ENCODE measurements at regions not wholly inside any gene's neighbourhood (a gene's known extent, or its start where the extent isn't known, plus 50 kb on each side); places are given as distances from the start of the nearest gene placed in this dataset.

- no peak for DNase-seq
These were observed 355.2 kb downstream of the BMP4 start for GRCh38 chr14:53601409-53601808.

GRCh38 chr14:53599221-53599945, 357.2 kb downstream of the BMP4 start:
- DNase-seq, result no peak

DNA sequence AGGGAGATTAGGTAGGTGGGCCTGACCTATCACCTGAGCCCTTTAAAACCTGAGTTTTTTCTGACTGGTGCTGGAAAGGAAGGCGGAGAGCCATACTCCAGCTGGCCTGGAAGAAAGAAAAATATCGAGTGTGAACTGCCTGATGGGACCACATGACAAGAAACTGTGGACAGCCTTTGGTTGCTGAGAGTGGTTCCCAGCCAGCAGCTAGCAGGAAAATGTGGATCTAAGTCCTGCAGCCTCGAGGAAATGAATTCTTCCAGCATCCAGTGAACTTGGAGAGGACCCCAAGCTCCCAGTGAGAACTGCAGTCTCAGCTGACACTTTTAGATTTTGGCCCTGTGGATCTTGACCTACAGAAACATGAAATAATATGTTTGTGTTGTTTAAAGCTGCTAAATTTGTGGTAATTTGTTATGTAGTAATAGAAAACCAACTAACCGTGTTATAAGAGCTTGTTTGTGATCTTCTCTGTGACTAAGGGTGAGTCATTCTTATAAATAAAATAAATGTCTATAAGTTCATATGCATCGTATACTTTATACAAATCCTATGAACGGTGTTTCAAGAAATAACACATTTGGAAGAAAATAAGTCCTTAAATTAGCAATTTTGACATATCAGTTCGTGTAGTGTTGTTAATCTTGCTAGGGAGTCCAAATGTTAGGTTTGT, 359.6 kb downstream of the BMP4 start:
- no peak for DNase-seq

- DNase-seq, result no peak
These were observed 364.8 kb downstream of the BMP4 start for GRCh38 chr14:53591816-53592215.

GRCh38 chr14:53581504-53581903, 375.1 kb downstream of the BMP4 start:
- DNase-seq, result no peak

GRCh38 chr14:53571641-53572328, 384.8 kb downstream of the BMP4 start:
- DNase-seq, result no peak

DNA sequence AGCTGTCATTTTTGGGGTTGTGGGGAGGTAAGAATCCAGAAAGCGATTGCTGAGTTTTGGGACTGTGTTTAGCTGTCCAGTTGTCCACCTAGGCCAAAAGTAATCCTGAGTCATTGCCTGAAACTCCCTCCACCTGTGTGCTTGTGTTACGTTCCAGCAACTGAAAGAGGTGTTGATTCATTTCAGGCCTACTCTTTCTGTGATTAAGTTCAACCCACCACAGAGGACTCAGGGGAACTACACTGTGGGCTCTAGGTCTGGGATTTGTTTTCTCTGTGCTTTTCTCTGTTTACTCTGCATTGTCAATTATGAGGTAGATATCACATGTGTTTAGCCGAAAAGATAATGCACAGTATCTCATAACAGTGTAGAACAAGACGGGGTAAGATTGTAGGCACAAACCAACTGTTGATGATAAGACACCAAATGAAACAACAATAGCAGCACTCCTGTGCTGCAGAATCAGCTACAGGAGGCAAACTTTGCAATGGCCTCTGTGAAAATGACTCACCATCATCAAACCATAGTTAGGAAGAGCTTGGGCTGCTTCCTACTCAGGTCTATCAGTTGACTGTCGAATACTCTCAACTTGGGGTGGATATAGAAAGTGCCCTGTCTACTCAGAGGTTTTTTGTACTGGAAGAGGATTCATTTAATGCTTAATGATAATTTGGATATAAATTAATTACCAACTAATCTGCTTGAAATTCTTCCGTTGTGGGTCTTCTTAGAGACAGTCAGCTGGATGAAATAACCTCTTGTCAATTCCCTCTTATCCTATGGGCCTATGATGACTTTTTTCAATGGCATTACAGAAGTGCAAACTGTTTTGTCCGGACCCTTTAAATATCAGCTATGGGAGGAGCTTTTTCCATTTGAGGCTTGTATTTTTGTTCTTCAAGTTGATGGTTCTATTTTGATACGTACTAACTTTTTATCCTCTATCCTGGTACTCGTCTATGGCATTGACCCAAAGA, 385.9 kb downstream of the BMP4 start:
- DNase-seq, result no peak

DNA sequence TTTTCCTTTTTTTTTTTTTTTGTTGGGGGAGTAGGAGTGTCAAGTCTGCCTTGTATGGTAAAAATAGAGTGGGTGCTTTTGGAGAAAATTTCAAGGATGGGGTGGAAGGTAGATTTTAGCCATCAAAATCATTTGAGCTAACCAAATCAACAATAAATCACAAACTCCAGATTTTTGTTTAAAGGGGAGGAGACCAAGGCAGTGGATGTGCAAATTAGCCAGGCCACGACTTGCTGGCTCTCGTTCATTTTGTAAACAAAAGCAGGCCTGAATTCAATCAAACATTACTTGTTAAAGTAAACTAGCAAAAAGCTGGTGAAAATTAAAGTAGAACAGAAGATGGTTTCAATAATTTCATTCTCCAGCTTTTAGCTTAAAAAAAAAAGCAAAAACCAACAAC, 387.2 kb downstream of the BMP4 start:
- no peak for DNase-seq

GRCh38 chr14:53567236-53567780, 389.3 kb downstream of the BMP4 start:
- DNase-seq, result no peak

- no peak for DNase-seq
These were observed 391.8 kb downstream of the BMP4 start for GRCh38 chr14:53564870-53565269.

DNA sequence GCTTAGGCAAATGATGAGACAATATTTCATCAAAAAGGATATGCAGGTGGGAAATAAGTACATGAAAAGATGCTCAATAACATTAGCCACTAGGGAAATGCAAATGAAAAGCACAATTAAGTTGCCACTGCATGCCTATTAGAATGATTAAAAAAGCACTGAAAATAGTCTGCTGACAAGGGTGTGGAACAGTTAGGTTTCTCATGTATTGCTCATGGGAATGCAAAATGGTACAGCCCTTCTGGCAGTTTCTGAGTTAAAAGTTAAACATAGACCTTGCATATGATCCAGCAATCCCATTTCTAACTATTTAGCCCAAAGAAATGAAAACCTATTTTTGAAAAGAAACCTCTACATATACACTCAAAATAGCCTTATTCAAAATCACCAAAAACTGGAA, 393.0 kb downstream of the BMP4 start:
- no peak for DNase-seq

DNA sequence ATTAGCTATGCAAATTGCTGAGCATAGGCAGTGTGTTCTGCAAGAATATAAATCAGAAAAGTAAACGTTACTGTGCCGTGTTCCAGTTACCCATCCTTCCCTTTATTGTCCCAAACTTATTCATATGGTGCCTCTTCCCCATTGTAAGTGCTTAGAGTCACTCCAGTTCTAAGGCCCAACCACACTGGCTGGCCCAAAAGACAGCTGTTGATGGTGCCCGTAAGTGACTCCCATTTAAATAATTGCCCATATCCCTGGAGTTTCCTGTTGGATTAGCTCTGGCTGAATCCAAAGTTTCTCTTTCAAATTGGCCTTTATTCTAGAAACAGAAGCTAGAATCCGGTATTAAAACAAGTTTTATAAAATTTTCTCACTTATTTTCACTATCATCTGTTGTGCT, 400.1 kb upstream of the DDHD1 start:
- no peak for DNase-seq

- DNase-seq, result no peak
These were observed 398.7 kb upstream of the DDHD1 start for GRCh38 chr14:53551862-53552261.

- DNase-seq, result no peak
These were observed 397.7 kb upstream of the DDHD1 start for GRCh38 chr14:53550776-53551175.

DNA sequence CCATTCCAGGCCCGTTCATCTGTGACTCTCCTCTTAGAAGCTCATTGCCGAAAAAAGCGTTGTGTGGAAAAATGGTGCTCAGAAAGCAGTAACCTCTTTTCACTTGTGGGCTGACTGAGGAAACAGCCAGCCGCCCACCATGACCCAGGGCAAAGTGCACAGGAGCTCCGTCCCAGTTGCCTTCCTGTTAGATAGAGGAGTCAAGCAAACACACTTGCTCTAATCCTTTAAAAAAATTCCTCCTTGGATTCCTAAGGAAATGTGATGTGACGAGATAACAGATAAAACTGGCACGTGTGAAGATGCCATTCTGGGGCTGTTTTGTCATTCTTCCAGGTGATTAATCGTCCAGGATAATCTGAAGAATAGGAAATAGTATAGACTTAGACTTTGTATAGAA, 396.8 kb upstream of the DDHD1 start:
- DNase-seq, result no peak

DNA sequence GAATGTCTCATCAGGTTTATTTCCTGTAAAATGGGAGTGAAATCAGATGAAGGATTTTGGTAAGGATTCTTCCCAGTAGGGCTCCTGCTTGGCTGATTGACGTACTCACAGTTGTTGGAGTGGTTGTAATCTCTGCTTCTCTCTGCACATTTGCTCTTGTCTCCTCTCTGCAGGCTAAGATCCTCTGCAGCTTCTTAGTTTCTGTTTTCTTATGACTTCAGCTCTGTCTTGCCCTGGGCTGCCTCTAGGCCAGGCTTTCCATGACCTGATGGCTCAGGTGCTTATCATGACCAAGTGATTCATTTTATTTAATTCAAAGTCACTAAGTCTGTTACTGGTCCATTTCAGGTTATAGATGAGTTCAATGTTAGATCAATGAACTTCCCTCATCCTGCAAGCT, 394.5 kb upstream of the DDHD1 start:
- no peak for DNase-seq

DNA sequence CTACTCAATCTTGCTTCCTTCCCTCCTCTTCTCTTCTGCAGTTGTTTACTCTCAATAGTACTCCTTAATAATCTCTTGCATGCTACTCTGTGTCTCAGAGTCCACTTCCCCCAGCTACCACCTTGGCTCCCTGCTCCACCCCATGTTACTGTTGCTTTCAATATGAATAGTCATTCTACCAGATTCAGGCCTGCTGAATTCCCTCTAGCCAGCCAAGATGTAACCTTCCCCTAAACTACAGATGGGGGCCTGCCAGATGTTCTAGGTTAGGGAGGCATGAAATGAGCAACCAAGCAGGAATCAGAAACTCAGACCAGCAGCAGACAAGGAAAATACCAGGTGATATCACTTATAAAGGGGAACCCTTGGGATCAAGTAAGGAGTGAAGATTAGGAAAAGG, 392.1 kb upstream of the DDHD1 start:
- no peak for DNase-seq

- DNase-seq, result peak; percentile 86
These were observed 389.6 kb upstream of the DDHD1 start for GRCh38 chr14:53542732-53543131.

DNA sequence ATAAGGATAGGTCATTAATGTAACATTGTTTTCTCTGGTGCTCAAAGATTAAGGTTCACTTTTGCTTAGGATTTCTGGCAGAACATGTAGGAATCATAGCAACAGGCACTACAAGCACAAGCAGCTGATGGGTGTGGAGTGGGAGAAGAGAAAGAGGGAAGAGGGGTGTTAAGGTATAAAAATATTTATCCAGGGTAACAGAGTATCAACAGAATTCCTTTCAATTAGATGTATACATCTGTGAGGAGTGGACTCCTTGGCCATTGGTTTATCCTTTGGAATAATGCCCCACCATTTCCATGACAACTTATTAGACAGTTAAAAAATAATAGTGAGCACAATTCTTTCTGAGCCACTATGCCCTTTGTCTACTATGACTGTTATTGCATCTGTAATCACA, 388.3 kb upstream of the DDHD1 start:
- DNase-seq, result no peak

DNA sequence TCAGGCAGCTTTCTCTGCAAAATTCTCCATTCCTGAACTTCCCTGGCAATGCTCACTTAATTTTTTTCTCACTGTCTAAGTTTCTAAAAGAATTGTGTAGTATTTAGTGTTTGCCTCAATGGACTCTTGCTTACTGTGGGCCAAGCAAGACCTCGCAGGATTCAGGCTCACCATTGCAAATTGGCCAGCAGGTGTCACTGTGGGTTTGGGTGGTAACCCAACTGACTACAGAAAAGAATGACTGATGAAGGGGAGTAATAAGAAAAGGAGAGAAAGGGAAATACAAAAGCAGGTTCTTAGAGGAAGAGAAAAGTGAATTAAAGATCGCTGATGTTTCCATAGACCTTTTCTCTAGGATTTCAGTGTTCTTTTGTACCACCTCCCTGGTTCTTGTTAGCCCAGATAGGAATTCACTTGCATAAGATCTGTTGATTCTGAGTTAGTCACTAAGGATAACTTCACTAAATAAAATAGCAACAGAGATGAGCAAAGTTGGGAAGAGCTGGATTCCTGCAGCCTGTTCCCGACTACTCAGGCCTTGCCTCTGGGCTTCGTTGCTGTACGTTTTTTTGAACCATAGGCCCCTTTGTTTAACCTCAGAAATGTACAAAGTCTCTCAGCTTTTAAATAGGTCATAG, 386.5 kb upstream of the DDHD1 start:
- peak; percentile 74 for DNase-seq

DNA sequence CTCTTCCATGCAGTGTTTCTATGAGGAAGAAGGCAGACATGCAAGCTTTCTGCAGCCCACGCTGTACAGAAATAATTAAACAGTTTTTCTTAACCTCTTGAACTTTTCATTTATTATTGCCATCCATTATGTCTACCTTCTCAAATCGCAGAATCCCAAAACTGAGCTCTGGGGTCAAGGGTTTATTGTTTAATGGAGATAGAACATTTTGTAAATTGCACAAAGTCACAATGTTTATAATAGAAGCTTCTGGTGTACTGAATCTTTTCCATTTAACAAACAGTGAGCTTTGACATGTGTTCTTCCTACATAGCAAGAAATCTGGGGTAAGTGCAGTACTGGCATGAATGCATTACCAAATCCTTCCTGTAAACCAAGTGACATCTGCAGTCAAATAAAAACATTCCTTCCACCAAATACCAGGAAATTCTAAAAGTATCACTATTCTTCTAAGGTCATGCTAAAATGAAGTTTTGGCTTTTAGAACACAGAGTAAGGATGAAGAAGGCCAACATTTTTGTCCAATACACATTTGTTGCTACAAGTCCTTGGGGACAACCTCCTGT, 385.3 kb upstream of the DDHD1 start:
- DNase-seq, result no peak

Measured in NCI-H1092 treated with DMSO at 0.1 percent for 48 hours (cell line).